IMR-90 (cell line): ENCODE measurements at regions not wholly inside any gene's neighbourhood (a gene's known extent, or its start where the extent isn't known, plus 50 kb on each side); places are given as distances from the start of the nearest gene placed in this dataset.
"Not testable (repeated sequence)": the region's sequence is repeated elsewhere in the genome, so short reads cannot be mapped to it uniquely, and the experiment has no call there.

Experiments used
- MXI1 ChIP-seq: IDR thresholded peaks from 2 replicates; pipeline ENCODE4 v1.6.1; 2012; ENCODE audit warnings: low read depth, mild to moderate bottlenecking, low read length, moderate library complexity, borderline replicate concordance
- POLR2A ChIP-seq: IDR thresholded peaks from 2 replicates; pipeline ENCODE4 v1.6.1; 2012; ENCODE audit warnings: mild to moderate bottlenecking, low read depth, low read length
- RAD21 ChIP-seq: IDR thresholded peaks from 2 replicates; pipeline ENCODE4 v1.6.1; 2012; ENCODE audit warnings: low read length, improper control_type of control experiment
- SMC3 ChIP-seq: fragments of 150-350 bp; IDR thresholded peaks from 2 replicates; pipeline ENCODE4 v1.6.1; 2016; ENCODE audit warnings: low read depth, mild to moderate bottlenecking, antibody characterized with exemption, low read length, moderate library complexity
- TF ChIP-seq, protein P1 (sequence below): conservative IDR thresholded peaks from 2 replicates; pipeline ENCODE4 v1.5.1; 2012; ENCODE audit warnings: mild to moderate bottlenecking, low read depth, low read length, improper control_type of control experiment

DNA sequence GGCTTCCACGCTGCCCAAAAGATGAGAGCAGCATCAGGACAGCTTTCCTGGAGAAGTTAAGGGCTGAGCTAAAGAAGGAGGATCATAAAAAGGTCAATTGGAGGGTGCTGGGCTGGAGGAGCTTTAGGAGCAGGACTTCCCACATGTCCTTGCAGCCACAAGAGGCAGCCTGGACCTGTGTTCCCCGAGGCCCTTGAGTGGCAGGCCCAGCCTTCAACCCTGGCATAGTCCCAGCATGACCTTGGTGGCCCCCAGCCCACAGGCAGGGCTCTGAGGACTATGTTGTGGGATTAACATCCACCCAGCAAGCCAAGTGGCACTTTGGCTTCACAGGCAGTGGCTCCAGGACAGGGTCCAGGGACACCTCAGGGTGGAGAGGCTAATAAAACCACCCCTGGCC, 126.8 kb upstream of the MTLN start:
- TF ChIP-seq SMC3, POLR2A, MXI1, RAD21: not testable (repeated sequence)
- TF ChIP-seq, protein P1, sequence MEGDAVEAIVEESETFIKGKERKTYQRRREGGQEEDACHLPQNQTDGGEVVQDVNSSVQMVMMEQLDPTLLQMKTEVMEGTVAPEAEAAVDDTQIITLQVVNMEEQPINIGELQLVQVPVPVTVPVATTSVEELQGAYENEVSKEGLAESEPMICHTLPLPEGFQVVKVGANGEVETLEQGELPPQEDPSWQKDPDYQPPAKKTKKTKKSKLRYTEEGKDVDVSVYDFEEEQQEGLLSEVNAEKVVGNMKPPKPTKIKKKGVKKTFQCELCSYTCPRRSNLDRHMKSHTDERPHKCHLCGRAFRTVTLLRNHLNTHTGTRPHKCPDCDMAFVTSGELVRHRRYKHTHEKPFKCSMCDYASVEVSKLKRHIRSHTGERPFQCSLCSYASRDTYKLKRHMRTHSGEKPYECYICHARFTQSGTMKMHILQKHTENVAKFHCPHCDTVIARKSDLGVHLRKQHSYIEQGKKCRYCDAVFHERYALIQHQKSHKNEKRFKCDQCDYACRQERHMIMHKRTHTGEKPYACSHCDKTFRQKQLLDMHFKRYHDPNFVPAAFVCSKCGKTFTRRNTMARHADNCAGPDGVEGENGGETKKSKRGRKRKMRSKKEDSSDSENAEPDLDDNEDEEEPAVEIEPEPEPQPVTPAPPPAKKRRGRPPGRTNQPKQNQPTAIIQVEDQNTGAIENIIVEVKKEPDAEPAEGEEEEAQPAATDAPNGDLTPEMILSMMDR, result not testable (repeated sequence)
